Stimulated activated CD4-positive, alpha-beta T cell treated with anti-CD3 and anti-CD28 coated beads, Interleukin-15, amount 100 ng/mL, for 1 hour (primary cell): ENCODE measurements at regions not wholly inside any gene's neighbourhood (a gene's known extent, or its start where the extent isn't known, plus 50 kb on each side); places are given as distances from the start of the nearest gene placed in this dataset.
"Not testable (repeated sequence)": the region's sequence is repeated elsewhere in the genome, so short reads cannot be mapped to it uniquely, and the experiment has no call there.

ENCODE experiments used
- DNase-seq, 2 donors: peaks; one replicate each; pipeline ENCODE4 v3.0.0-alpha.2; 2020; ENCODE audit warnings: low read depth in 1 of 2, low spot score in 1 of 2

DNA sequence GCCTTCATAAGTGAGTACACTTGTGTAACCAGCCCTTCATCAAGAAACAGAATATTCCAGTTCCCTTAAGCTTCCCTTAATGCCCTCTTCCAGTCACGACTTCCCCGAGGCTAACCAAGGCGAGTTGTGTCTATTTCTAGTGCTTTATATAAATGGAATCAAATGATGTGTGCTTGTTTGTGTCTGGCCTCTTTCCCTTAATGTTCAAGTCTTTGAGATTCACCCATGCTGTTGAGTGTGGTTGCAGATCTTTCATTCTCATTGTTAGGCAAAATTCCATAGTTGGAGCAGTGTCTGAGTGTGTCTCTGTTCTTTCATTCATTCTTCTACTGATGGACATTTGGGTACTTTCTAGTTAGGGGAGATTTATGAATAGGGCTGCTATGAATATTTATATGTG is 135.0 kb downstream of the CEBPB start:
- DNase-seq, result no peak

DNA sequence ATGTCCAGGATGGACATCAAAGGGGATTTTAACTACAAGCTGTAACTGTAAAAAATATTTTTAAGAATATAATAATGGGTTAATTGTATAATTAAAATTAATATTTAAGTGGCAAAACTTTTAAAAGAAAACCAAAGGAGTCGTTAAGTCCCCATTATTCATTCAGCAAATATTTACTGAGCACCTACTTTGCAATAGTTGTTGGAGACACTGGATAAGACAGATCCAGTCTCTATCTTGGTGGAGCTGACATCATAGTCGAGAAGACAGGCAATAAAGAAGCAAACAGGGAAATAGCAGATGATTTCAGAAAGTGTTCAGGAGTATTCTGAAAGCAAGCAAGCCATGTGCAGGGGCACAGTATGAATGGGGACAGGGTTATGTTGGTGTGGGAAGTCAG is 137.0 kb downstream of the CEBPB start:
- no peak for DNase-seq

DNA sequence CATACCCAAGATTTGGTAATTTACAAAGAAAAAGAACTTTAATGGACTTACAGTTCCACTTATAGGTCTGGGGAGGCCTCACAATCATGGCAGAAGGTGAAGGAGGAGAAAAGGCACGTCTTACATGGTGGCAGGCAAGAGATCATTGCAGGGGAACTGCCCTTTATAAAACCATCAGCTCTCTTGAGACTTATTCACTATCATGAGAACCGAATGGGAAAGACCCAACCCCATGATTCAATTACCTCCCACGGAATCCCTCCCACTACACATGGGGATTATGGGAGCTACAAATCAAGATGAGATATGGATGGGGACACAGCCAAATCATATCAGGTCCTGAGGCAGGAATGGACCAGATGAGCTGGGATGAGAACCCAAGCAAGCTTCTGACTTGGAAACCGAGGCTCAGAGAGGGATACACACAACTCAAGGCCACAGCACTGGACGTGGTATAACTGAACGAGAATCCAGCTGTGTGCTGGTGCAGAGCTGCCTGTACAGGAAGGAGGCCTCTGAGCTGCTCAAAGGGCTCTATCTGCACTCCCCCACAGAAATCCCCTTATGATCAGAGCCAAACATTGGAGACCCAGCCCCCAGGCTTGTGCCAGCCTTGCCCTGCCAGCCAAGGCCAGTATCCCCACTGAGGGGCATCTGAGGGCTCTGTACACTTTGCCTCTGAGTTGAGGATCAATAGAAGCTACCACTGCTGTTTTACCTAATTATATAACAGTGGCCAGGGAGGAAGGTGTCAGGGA is 137.8 kb downstream of the CEBPB start:
- DNase-seq, result no peak

DNA sequence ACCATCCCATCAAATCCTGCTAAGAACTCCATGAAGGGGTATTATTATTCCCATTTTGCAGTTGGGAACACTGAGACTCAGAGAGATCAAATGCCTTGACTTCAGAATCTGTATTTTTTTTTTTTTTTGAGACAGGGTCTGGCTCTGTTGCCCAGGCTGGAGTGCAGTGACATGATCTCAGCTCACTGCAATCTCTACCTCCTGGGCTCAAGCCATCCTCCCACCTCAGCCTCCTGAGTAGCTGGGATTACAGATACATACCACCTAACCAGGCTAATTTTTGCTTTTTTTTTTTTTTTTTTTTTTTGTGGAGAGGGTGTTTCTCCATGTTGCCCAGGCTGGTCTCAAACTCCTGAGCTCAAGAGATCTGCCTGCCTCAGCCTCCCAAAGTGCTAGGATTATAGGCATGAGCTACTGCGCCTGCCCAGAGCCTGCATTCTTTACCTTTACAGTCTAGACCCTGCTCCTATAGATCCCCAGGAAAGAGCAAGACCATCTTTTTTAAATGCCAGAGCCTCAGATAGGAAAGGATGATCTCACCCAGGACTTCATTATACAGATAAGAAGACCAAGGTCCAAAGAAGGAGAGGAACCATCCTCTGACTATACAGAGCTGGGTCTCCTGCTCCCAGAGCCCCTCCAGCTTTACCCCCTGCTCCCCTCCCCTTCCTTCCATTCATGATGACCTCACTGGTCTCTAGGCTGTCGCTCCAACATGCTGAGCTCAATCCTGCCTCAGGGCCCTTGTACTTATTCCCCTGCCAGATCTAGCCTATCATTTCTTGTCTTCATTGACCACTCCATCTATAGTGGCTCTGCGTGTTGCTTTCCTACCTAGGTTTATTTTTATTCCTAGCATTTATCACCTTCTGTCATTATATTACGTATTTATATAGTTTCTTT is 138.6 kb downstream of the CEBPB start:
- no peak for DNase-seq

DNA sequence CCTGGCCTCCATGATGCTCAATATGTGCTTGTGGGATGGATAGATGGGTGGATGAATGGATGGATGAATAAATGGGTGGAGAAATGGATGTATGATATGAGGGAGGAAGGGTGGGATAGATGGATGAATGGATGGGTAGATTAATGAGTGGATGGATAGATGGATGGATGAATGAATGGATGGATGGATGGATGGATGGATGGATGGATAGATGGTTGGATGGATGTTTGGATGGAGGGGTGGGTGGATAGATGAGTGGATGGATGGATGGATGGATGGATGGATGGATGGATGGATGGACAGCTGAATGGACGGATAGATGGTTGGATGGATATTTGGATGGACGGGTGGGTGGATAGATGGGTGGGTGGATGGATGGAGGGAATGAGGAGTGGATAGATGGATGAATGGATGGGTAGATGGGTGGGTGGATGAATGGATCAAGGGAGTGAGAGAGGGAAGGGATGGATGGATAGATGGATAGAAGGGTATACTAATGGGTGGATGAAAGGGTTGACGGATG is 139.4 kb downstream of the CEBPB start:
- no peak for DNase-seq

DNA sequence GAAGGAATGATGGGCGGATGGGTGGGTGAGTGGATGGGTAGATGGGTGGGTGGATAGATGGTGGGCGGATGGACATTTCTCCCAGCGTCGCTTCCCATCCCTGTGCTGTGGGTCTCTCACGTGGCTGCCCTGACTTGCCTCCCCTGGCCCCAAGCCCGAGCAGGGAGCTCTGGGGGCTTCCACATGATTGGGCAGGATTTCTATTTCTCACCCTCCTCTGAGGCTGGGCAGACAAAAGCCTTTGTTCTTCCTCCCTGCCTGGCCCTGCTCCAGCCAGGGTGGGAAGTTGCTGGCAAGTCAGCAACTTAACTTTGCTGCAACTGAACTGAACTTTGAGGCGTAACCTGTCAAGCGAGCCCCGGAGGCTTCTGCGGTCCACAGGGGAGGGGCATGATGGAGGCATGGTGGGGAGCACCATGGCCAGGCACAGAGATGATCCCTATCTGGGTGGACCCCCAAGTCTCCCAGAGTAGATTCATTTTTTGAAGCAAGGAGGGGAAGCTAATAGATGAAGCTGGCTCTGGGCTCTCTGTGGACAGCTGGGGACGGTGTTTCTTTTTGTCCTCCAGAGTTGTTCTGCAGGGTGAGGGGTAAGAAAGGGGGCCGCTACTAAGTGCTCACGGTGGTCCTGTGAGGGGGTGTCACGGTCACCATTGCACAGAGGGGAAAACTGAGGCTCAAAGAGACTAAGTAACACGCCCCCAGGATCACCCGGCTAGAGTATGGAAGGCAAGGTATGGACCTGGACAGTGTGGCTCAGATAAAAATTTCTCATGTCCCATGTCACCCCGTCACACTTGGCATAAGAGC is 140.1 kb downstream of the CEBPB start:
- no peak for DNase-seq

DNA sequence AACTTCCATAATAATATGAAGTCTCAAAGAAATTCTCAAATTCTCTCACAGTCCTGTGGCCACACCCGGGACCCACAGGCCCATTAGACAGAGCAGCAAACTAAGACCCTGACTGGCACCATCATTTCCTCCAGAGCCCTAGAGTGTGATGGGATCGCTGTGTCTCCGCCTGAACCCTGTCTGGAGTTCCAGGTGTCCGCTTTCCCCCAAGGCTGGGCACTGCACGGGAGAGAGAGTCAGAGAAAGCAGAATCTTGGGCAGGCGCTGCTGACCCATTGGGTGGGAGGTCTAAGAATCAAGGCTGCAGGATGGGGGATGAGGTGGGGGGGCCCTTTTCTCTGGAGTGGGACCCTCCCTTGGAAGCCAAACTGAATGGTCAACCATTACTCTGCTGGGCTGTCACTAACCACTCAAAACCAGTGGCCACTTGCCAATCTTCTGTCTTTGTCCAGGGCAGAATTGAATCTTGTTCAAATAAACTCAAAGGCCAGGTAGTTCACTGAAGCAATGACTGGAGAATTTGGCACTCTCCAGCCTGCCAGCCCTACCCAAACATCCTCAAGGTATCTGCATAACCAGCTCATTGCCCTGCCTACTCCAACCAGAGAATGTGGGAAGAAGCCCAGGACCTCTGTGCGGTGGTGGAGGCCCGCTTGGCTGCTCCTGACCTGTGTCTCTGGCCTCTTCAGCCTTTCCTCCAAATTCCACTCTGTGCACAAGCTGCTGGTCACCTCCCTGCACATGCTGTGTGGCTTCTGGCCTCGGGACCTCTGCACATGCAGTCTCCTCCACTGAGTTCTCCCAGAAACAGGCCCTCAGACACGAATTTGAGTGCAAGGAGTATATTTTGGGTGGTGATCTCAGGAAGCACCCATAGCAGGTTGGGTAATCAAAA is 141.1 kb downstream of the CEBPB start:
- no peak for DNase-seq

DNA sequence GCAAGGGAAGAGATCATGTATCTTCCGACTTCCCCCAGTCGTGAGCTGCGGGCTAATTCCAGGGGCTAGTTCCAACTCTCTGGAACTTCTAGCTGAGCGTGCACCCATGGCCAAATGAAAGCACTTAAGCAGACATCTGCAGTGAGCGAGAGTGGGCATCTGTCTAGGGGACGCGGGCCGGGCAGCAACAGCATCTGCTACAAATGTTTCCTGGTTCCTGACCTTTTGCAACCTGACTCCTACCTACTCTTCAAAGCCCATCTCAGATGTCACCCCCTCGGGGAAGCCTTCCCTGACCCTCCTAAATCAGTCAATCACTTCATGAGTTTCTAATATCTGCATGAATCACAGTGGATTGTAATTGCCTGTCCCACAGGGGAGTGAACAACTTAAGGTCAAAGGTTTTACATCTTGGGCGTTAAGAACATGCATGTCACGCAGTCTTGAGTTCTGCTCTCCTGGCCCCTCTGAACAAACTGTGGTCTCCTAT is 141.9 kb downstream of the CEBPB start:
- DNase-seq, result no peak

DNA sequence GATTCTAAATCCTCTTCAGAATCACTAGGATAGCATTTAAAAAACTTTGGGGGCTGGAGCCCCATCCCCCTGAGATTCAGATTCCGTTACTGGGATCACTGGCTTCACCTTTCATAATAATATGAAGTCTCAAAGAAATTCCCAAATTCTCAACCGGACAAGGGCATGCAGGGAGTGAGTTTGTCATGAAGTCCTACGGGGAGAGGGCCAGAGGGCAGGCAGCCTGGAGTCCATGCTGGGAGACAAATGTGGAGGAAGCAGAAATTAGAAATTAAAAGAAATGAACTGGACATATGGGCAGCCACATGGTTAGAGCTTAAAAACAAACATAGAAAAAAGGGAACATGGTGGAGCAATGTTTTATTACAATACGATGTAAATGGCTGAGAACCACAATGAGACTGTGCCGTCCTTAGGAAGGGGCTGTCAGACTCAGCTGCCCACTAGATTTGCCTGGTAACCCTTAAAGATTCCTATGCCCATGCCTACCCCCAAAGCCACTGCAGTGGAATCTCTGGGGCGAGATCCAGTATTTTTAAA is 142.6 kb downstream of the CEBPB start:
- DNase-seq, result no peak

DNA sequence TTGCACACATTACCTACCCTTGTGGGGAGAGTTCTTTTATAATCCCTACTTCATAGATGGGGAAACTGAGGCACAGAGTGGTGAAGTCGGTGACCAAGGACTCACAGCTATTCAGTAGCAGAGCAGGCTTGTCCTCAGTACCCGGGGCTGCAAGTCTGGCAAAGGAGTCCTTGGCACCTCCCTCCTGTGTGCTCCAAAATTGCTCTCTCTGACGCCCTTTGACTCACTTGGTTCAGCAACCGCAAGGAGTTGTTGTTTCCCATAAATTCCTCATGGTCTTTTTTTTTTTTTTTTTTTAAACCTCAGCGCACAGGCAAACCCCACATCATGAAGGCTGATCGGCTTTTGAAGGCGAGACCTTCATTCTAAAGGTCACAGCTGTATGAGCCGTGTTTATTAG is 143.2 kb downstream of the CEBPB start:
- DNase-seq, result no peak

DNA sequence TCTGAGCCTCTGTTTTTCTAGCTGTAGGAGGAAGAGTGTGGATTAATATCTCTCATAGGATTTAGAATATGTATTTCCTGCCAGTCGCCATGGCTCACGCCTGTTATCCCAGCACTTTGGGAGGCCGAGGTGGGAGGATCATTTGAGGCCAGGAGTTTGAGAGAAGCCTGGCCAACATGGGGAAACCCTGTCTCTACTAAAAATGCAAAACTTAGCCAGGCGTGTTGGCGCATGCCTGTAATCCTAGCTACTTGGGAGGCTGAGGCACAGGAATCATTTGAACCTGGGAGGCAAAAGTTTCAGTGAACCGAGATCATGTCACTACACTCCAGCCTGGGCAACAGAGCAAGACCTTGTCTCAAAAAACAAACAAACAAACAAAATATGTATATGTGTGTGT is 143.9 kb downstream of the CEBPB start:
- DNase-seq, result not testable (repeated sequence)

DNA sequence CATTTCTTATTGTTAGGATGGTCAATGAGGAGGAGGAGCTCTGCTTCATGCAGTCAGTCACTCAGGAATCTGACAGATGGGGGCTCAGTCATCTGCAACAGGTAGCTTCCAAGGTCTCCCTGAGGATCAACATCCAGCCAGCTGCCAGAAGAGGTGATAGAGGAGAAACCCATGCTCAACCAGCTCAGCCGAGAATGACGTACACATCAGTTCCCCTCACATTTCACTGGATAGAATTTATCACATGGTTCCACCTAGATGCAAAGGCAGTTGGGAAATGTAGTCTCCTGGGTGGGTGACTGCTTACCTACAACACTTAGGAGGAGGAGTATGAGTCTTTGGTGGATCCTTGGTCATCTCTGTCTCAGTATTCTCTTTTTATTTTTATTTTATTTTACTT is 144.5 kb downstream of the CEBPB start:
- DNase-seq, result no peak

DNA sequence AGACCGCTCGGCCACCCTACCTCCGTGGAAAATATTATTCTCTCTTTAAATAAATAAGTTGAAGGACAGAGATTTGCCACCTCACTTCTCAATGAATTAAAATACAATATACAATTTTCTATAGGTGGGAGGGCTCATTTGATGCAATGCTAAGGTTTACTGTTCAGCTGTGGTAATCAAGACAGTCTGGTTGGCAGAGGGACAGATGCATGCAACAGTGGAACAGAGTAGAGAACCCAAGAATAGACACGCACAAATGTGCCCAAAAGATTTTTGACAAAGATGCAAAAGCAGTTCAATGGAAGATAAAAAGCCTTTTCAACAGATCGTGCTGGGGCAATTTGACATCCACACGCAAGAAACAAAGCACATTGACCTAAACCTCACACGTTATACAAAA is 145.2 kb downstream of the CEBPB start:
- no peak for DNase-seq

DNA sequence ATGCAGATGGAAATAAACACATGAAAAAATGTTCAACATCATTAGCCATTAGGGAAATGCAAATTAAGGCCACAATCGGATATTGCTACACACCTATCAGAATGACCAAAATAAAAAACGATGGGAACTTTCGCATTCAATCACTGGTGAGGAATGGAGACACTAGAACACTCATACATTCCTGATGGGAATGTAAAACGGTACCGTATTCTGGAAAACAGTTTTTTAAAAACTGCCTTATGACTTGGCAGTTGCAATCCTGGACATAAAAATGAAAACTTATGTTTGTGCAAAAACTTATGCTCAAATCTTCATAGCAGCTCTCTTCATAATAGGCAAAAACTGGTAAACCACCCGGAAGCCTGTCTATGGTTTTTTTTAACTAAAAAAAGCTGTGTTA is 146.0 kb downstream of the CEBPB start:
- DNase-seq, result no peak

DNA sequence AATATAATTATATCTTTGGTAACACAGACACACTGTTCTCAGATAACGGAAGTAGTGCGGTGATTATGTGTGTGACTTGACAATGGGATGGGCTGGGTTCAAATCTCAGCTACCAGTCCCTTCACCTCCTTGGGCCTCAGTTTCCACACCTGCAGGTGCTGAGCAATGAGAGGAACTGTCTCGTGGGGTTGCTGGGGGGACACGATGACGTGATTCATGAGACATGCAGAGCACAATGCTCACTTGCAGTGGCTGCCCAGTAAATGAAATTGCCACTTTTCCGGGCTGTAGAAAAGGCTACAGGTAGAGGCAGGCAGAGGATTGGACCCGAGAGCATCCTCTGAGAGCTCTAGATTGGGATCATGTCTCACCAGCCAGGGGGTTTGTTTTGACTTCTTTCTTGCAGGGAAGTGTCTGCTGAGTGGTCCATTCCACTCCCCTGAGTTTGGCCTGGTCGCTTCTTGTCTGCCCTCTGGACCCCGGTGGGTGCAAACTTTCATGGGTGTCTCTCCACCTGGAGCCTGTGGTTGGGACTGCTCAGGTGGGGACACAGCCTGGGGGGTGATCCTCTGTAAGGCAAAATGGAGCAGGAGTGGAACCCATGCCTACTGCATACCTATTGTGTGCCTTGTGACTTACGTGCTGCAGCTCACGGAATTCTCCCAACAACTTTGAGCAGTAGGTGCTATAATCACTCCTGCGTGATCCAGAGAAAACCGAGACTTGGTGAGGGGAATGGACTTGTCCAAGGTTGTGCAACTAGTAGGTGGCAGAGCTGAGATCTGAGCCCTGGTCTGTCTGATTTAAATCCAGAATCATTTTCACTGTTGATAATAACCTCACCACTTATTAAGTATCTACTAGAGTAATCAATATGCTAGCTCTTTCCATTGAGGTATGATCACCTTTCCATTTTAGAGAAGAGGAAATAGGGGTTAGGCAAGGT is 147.2 kb downstream of the CEBPB start:
- no peak for DNase-seq

DNA sequence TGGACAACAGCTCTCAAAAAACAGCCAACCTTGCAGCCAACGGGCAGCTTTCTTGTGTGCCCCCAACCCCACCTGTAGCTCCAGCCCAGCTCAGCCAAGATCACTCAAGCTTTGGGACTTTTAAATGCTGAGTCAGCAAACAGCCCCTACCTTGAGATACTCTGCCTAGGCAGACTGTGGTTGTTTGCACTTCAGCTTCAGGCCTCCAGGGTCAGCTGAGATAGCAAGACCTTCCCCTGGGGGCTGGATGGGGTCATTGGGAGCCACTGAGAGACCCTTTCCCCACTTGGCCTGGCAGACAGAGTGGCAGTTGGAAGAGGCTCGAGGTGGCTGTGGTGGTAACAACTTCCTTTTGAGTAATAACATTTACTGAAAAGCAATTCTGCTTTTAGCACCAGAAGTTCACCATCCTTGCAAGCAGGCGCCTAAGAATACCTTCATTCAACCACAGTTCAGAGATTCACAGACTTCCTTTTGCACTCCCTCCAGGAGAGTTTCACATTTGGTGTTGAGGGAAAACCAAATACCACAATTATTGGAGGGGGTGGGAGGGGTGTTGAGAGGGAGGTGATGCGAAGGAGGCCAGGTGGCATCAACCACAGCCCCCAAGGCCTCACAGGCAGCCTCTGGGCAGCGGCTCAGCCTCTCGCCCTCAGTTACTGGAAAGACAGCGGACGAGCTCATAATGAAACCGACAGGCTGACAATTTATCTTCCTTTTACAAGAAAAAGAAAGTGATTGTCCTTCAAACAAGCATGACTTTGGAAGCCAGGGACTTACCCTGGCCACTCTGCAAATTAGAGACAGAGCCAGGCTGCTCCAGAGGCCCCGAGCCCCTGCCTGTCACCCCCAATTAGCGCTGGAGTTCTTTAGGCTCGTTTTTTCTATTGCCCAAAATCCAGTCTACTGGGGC is 148.1 kb downstream of the CEBPB start:
- peak in 1 of 2 donors; percentile 20 for DNase-seq

DNA sequence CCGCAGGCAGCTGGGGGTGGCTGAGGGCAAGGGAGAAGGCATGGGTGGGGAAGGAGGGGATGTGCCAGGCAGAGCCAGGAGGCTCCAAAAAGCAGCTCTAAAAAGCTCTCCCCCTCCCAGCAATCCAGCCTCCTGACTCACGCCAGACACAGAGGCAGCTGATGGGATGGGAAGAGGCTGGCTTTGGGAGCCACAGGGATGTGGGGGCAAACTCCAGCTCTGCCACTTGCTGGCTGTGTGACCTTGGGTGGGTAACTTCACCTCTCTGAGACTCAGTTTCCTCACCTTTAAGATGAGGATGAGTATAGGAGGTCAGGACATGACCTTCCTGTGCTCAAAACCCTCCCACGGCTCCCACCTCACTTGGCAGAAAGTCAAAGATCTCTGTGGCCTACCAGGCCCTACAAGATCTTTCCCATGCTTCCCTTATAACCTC is 148.9 kb downstream of the CEBPB start:
- no peak for DNase-seq

DNA sequence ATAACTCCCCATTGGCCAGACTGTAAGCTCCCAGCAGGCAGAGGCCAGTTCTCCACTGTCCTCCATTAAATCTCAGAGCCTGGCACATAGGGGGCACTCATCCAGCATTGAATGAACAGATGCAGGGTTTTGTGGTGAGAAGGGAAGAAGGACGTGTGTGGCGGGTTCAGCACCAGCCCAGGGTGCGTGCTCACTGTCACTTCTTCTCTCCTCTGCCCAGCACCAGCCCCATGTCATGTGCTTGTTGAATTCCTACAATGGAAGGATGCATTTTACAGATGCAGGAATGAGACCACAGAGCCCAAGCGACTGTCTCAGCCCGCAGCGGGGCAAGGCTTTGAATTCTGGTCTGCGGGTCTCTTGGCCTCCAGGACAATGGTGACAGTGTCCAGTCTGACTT is 149.9 kb downstream of the CEBPB start:
- DNase-seq, result no peak
